ENCODE measurements at regions not wholly inside any gene's neighbourhood (a gene's known extent, or its start where the extent isn't known, plus 50 kb on each side); places are given as distances from the start of the nearest gene placed in this dataset.
A peak's percentile ranks its signal among the peaks of the same experiment; 100 is the strongest.

DNA sequence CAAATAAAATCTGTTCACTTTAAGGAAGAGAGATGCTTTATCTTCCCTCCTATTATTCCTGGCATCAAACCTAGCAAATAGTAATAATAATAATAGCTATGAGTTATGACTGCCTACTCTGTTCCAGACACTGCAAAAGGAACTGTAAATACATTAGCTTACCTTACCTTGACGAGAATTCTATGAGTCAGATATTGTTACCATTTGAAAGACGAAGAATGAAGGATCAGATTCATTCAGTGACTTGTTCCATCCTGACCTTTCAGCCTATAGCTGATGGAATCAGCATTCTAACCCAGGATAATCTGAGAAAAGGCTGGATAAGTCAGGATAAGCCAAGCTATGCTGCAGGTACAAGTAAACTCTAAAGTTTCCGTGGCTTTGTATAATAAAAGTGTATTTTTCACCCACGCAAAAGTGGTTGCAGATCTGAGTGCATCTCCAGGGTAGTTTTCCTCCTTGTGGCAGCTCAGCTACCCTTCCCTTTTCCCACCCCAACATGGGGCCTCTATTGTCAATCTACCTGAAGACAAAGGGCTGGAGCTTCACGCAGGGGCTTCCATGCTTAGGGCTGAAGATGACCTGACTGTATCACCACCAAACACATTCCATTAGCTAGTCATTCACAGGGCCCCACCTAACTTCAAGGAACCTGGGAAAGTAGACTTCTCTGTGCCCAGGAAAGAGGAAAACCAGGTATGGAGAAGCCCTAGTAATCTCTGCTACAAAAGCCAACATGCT, 57.2 kb upstream of the CCND2 start:
- Mint-ChIP-seq H3K36me3 (ENCODE audit: low read depth) (no peaks in the 10 kb centered on the region), H3K4me1 (ENCODE audit: low read depth) (peaks cover 37% of the 10 kb centered on the region), H3K4me3 (no peak overlapping the region), H3K27ac (peak overlapping the region; percentile 86), H3K9me3 (no peaks in the 10 kb centered on the region), H3K27me3 (no peaks in the 10 kb centered on the region)
- POLR2A ChIA-PET: interaction anchor here (0.5 to 2.9 kb wide), 12 partner anchors 10 to 315 kb away, joined by 3 to 20 read pairs (median 5); no protein-coding TSS in a partner anchor
- intact Hi-C loops (cut with micrococcal nuclease): loop anchor here (5.0 kb wide), 1 partner anchor 69 kb away; no protein-coding TSS in a partner anchor
- DNase-seq: peak; percentile 6
- TF ChIP-seq, protein P1, sequence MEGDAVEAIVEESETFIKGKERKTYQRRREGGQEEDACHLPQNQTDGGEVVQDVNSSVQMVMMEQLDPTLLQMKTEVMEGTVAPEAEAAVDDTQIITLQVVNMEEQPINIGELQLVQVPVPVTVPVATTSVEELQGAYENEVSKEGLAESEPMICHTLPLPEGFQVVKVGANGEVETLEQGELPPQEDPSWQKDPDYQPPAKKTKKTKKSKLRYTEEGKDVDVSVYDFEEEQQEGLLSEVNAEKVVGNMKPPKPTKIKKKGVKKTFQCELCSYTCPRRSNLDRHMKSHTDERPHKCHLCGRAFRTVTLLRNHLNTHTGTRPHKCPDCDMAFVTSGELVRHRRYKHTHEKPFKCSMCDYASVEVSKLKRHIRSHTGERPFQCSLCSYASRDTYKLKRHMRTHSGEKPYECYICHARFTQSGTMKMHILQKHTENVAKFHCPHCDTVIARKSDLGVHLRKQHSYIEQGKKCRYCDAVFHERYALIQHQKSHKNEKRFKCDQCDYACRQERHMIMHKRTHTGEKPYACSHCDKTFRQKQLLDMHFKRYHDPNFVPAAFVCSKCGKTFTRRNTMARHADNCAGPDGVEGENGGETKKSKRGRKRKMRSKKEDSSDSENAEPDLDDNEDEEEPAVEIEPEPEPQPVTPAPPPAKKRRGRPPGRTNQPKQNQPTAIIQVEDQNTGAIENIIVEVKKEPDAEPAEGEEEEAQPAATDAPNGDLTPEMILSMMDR (IDR thresholded peaks at IDR 0.05): no peak
- CTCF ChIA-PET: interaction anchor here (0.7 to 2.7 kb wide), 13 partner anchors 12 to 331 kb away, joined by 3 to 13 read pairs (median 3); no protein-coding TSS in a partner anchor
- ATAC-seq: peak; percentile 8

- peak; percentile 82 for ATAC-seq
- Mint-ChIP-seq H3K4me1 (ENCODE audit: low read depth) (peaks cover 37% of the 10 kb centered on the region), H3K36me3 (ENCODE audit: low read depth) (no peaks in the 10 kb centered on the region), H3K9me3 (no peaks in the 10 kb centered on the region), H3K27me3 (no peaks in the 10 kb centered on the region), H3K4me3 (peak overlapping the region; percentile 50), H3K27ac (peak overlapping the region; percentile 86)
- POLR2A ChIA-PET: interaction anchor here (0.5 to 2.9 kb wide), 14 partner anchors 9 to 315 kb away, joined by 3 to 20 read pairs (median 5); no protein-coding TSS in a partner anchor
- TF ChIP-seq, protein P1 (IDR thresholded peaks at IDR 0.05): no peak
- peak; percentile 73 for DNase-seq
- CTCF ChIA-PET: interaction anchor here (0.7 to 2.7 kb wide), 10 partner anchors 18 to 108 kb away, joined by 3 to 13 read pairs (median 4); no protein-coding TSS in a partner anchor
- intact Hi-C loops (cut with micrococcal nuclease): loop anchor here (2.0 to 5.0 kb wide), 2 partner anchors 53 to 68 kb away; no protein-coding TSS in a partner anchor
These were observed 58.1 kb upstream of the CCND2 start for GRCh38 chr12:4215229-4216186.

DNA sequence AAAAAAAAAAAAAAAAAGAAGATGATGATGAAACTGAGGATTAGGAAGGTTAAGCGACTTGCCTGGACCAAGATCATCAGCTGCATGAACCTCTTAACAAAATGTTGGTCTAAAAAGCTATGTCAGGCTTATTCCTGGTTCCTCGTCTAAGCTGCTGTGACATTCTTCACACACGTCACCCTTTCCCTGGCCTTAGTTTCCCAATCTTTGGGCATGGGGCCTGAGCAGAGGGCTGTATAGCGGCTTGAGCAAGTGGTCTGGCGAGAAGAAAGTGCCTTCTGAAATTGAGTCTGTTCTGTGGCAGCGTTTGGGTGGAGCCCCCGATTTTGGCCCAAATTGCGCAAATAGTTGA, 58.7 kb upstream of the CCND2 start:
- CTCF ChIA-PET: interaction anchor here (0.9 to 2.7 kb wide), 4 partner anchors 18 to 107 kb away, joined by 3 to 13 read pairs (median 8); no protein-coding TSS in a partner anchor
- intact Hi-C loops (cut with micrococcal nuclease): loop anchor here (2.0 to 5.0 kb wide), 2 partner anchors 54 to 68 kb away; no protein-coding TSS in a partner anchor
- DNase-seq (no peak), ATAC-seq (no peak)
- TF ChIP-seq, protein P1 (IDR thresholded peaks at IDR 0.05): no peak
- peaks cover 37% of the 10 kb centered on the region for H3K4me1 Mint-ChIP-seq (ENCODE audit: low read depth)
- H3K4me3 Mint-ChIP-seq: peak overlapping the region; percentile 50
- no peaks in the 10 kb centered on the region for H3K27me3 Mint-ChIP-seq
- peak overlapping the region; percentile 86 for H3K27ac Mint-ChIP-seq
- POLR2A ChIA-PET: interaction anchor here (0.6 to 2.9 kb wide), 7 partner anchors 9 to 57 kb away, joined by 3 to 20 read pairs (median 5); no protein-coding TSS in a partner anchor
- no peaks in the 10 kb centered on the region for H3K9me3 Mint-ChIP-seq
- no peaks in the 10 kb centered on the region for H3K36me3 Mint-ChIP-seq (ENCODE audit: low read depth)

DNA sequence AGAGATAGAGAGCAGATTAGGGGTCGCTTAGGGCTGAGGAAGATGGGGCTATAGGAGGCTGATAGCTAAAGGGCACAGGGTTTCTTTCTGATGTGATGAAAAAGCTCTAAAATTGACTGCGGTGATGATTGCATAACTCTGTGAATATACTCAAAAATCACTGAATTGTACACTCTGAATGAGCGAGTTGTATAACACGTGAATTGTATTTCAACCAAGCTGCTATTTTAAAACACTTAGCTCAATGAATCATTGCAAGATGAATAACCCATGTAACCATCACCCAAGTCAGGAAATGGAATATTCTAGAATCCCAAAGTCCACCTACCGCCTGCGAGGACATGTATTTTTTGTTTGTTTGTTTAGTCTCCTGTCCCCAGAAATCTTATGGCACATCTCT, 60.1 kb upstream of the CCND2 start:
- TF ChIP-seq, protein P1 (IDR thresholded peaks at IDR 0.05): no peak
- no peaks in the 10 kb centered on the region for H3K36me3 Mint-ChIP-seq (ENCODE audit: low read depth)
- intact Hi-C loops (cut with micrococcal nuclease): no loop called here
- no peaks in the 10 kb centered on the region for H3K9me3 Mint-ChIP-seq
- POLR2A ChIA-PET: no interaction called here
- H3K4me3 Mint-ChIP-seq: no peak overlapping the region
- peaks cover 31% of the 10 kb centered on the region for H3K4me1 Mint-ChIP-seq (ENCODE audit: low read depth)
- CTCF ChIA-PET: interaction anchor here (1.5 kb wide), 1 partner anchor 63 kb away, joined by 5 read pairs; no protein-coding TSS in a partner anchor
- H3K27ac Mint-ChIP-seq: no peak overlapping the region
- H3K27me3 Mint-ChIP-seq: no peaks in the 10 kb centered on the region
- ATAC-seq (no peak), DNase-seq (no peak)

Data from activated CD8-positive, alpha-beta T cell treated with anti-CD3 and anti-CD28 coated beads for 36 hours (primary cell).